PC-9 (cell line): ENCODE measurements at regions not wholly inside any gene's neighbourhood (a gene's known extent, or its start where the extent isn't known, plus 50 kb on each side); places are given as distances from the start of the nearest gene placed in this dataset.

Experiments used
- BruUV-seq: library from RNA; stranded (reverse); fragments of 400-500 nt; replicated peaks from 2 replicates; lab custom pipeline; 2021; lab: Mats Ljungman, UMichigan
- CTCF ChIA-PET: fragments of 300-600 bp; sonication (Branson Sonifier 250); formaldehyde crosslinking; loops from one replicate; lab custom pipeline; 2022; ENCODE audit warnings: antibody characterized with exemption; lab: Charles Lee
- POLR2A ChIA-PET: fragments of 300-600 bp; sonication (Branson Sonifier 250); formaldehyde crosslinking; loops from one replicate; lab custom pipeline; 2022; ENCODE audit warnings: antibody characterized with exemption; ENCODE audit not compliant: unreplicated experiment; lab: Charles Lee
- DNase-seq, 2 experiments: peaks; one replicate each; pipeline versions ENCODE4 v3.0.0 to v3.0.0-alpha.2; 2015 to 2022; ENCODE audit warnings: mixed read lengths in 1 of 2
- H2AFZ ChIP-seq: fragments of 200-600 bp; sonication (generic); 2 replicates; pipeline ENCODE4 v1.8.1; 2017; ENCODE audit warnings: antibody characterized with exemption
- H3F3A ChIP-seq: fragments of 200-600 bp; sonication (generic); 2 replicates; pipeline ENCODE4 v1.8.1; 2017; ENCODE audit warnings: antibody characterized with exemption, mild to moderate bottlenecking, low read depth; ENCODE audit not compliant: insufficient read depth
- H3K27ac ChIP-seq: fragments of 200-600 bp; sonication (generic); 2 replicates; pipeline ENCODE4 v1.6.1; 2016; ENCODE audit warnings: mixed run types
- H3K27me3 ChIP-seq: fragments of 200-600 bp; sonication (generic); 2 replicates; pipeline ENCODE4 v1.6.1; 2016; ENCODE audit warnings: low read depth, mixed run types; ENCODE audit not compliant: insufficient read depth
- H3K36me3 ChIP-seq: fragments of 200-600 bp; sonication (generic); 2 replicates; pipeline ENCODE4 v1.6.1; 2016; ENCODE audit warnings: low read depth, mixed run types
- H3K4me1 ChIP-seq: fragments of 200-600 bp; sonication (generic); replicated peaks from 2 replicates; pipeline ENCODE4 v1.6.1; 2016; ENCODE audit warnings: mixed run types; ENCODE audit not compliant: insufficient read depth
- H3K4me2 ChIP-seq: fragments of 200-600 bp; sonication (generic); 2 replicates; pipeline ENCODE4 v1.6.1; 2017; ENCODE audit warnings: mixed run types
- H3K4me3 ChIP-seq: fragments of 200-600 bp; sonication (generic); 2 replicates; pipeline ENCODE4 v1.6.1; 2016; ENCODE audit warnings: mixed run types
- H3K79me2 ChIP-seq: fragments of 200-600 bp; sonication (generic); 2 replicates; pipeline ENCODE4 v1.6.1; 2017; ENCODE audit warnings: low read depth, mixed run types
- H3K9me2 ChIP-seq: fragments of 200-600 bp; sonication (generic); 2 replicates; pipeline ENCODE4 v1.8.1; 2017; ENCODE audit warnings: mild to moderate bottlenecking; ENCODE audit not compliant: insufficient read depth
- H3K9me3 ChIP-seq: fragments of 200-600 bp; sonication (generic); 2 replicates; pipeline ENCODE4 v1.8.1; 2016; ENCODE audit warnings: low read depth; ENCODE audit not compliant: insufficient read depth
- H4K20me1 ChIP-seq: fragments of 200-600 bp; sonication (generic); 2 replicates; pipeline ENCODE4 v1.8.1; 2017; ENCODE audit not compliant: insufficient read depth
- CTCF ChIP-seq: fragments of 200-600 bp; sonication (generic); conservative IDR thresholded peaks from 2 replicates; pipeline ENCODE4 v1.6.1; 2017; ENCODE audit warnings: mixed run types, antibody characterized with exemption, mild to moderate bottlenecking, moderate library complexity
- EZH2 ChIP-seq: fragments of 200-600 bp; sonication (generic); IDR thresholded peaks from 2 replicates; pipeline ENCODE4 v1.8.0; 2017; ENCODE audit warnings: antibody characterized with exemption, low read depth
- intact Hi-C: fragments of 100-400 bp; cut with micrococcal nuclease; formaldehyde crosslinking; loops from one replicate; pipeline ENCODE4 v1.10.0; 2022; ENCODE audit not compliant: unreplicated experiment

DNA sequence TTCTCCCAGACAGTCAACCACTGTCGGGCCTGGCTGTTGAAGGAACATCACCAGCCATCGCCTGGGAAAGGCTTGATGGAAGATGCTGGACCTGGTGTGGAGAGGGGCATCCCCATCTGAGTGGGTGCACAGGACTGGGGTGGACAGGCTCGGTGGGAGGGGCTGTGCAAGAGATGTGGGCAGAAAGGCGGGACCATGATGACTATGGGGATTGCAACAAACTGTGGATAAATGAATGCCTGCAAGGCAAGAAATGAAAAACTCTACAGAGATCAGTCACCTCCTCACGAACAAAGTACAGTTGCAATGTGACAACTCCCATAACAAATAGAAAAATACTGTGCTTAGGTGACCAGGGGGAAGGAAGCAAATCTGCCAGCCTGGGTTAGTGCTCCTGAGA lies 171.9 kb upstream of the GPR12 start:
- H3K27me3 ChIP-seq = peaks cover 52% of the 10 kb centered on the region
- no TSS peak for BruUV-seq
- no peak overlapping the region for H2AFZ ChIP-seq
- TF ChIP-seq EZH2 = no peak
- TF ChIP-seq CTCF = no peak
- CTCF ChIA-PET = no interaction called here
- DNase-seq = no peak
- no peaks in the 10 kb centered on the region for H3K9me3 ChIP-seq
- no peaks in the 10 kb centered on the region for H3K36me3 ChIP-seq
- H3K9me2 ChIP-seq = no peaks in the 10 kb centered on the region
- no peak overlapping the region for H3K4me3 ChIP-seq
- no peaks in the 10 kb centered on the region for H3K4me1 ChIP-seq
- POLR2A ChIA-PET = no interaction called here
- H3K27ac ChIP-seq = no peak overlapping the region
- no peaks in the 10 kb centered on the region for H3F3A ChIP-seq
- intact Hi-C loops = loop anchor here (5.0 kb wide), 1 partner anchor 225 kb away; no protein-coding TSS in a partner anchor
- no peaks in the 10 kb centered on the region; the same call in 1 of the 2 replicates for H4K20me1 ChIP-seq
- H3K4me2 ChIP-seq = no peak overlapping the region
- H3K79me2 ChIP-seq = no peaks in the 10 kb centered on the region

GRCh38 chr13:26929971-26930730 lies 169.6 kb upstream of the GPR12 start:
- no peak overlapping the region for H3K4me3 ChIP-seq
- peaks cover 73% of the 10 kb centered on the region for H3K27me3 ChIP-seq
- BruUV-seq = no TSS peak
- no peaks in the 10 kb centered on the region for H3K9me2 ChIP-seq
- no peaks in the 10 kb centered on the region for H3K79me2 ChIP-seq
- no peaks in the 10 kb centered on the region for H3K4me1 ChIP-seq
- H3K27ac ChIP-seq = no peak overlapping the region
- no peaks in the 10 kb centered on the region; the same call in 1 of the 2 replicates for H4K20me1 ChIP-seq
- peak in 1 of 2 experiments; percentile 48 for DNase-seq
- no peak overlapping the region; the same call in 1 of the 2 replicates for H3K4me2 ChIP-seq
- H3K9me3 ChIP-seq = no peaks in the 10 kb centered on the region
- TF ChIP-seq EZH2 (no peak), CTCF (peak; percentile 95)
- ChIA-PET POLR2A (no interaction called here), CTCF (interaction anchor here (0.5 to 0.6 kb wide), 2 partner anchors 17 to 350 kb away, joined by 3 read pairs; no protein-coding TSS in a partner anchor)
- H2AFZ ChIP-seq = no peak overlapping the region
- H3K36me3 ChIP-seq = no peaks in the 10 kb centered on the region
- intact Hi-C loops = loop anchor here (2.0 to 5.0 kb wide), 3 partner anchors 223 to 1355 kb away; no protein-coding TSS in a partner anchor
- H3F3A ChIP-seq = no peaks in the 10 kb centered on the region

- Histone ChIP-seq H3K4me1 (no peaks in the 10 kb centered on the region), H3K36me3 (no peaks in the 10 kb centered on the region), H2AFZ (no peak overlapping the region), H3K4me2 (no peak overlapping the region), H3F3A (no peaks in the 10 kb centered on the region), H3K9me3 (no peaks in the 10 kb centered on the region), H3K27me3 (peaks cover 93% of the 10 kb centered on the region), H3K4me3 (no peak overlapping the region), H4K20me1 (no peaks in the 10 kb centered on the region; the same call in 1 of the 2 replicates), H3K27ac (no peak overlapping the region), H3K9me2 (no peaks in the 10 kb centered on the region), H3K79me2 (no peaks in the 10 kb centered on the region)
- intact Hi-C loops = no loop called here
- ChIA-PET POLR2A (no interaction called here), CTCF (no interaction called here)
- DNase-seq = no peak
- TF ChIP-seq CTCF (no peak), EZH2 (no peak)
- BruUV-seq = no TSS peak
Observed at GRCh38 chr13:26927511-26927910, 166.9 kb upstream of the GPR12 start.
